HG03159 (cell line): ENCODE measurements at regions not wholly inside any gene's neighbourhood (a gene's known extent, or its start where the extent isn't known, plus 50 kb on each side); places are given as distances from the start of the nearest gene placed in this dataset.

ENCODE experiments used
- ATAC-seq: cut with Tn5 transposase; IDR thresholded peaks from one replicate; pipeline ENCODE4 v1.9.1; 2021; ENCODE audit warnings: mild to moderate bottlenecking, moderate library complexity; ENCODE audit not compliant: unreplicated experiment

- ATAC-seq = no peak
These were observed 194.7 kb upstream of the CIBAR2 start for GRCh38 chr16:85306793-85307551.

- ATAC-seq = no peak
These were observed 195.5 kb upstream of the CIBAR2 start for GRCh38 chr16:85307552-85308364.

GRCh38 chr16:85308611-85309540 is 196.6 kb upstream of the CIBAR2 start:
- no peak for ATAC-seq

DNA sequence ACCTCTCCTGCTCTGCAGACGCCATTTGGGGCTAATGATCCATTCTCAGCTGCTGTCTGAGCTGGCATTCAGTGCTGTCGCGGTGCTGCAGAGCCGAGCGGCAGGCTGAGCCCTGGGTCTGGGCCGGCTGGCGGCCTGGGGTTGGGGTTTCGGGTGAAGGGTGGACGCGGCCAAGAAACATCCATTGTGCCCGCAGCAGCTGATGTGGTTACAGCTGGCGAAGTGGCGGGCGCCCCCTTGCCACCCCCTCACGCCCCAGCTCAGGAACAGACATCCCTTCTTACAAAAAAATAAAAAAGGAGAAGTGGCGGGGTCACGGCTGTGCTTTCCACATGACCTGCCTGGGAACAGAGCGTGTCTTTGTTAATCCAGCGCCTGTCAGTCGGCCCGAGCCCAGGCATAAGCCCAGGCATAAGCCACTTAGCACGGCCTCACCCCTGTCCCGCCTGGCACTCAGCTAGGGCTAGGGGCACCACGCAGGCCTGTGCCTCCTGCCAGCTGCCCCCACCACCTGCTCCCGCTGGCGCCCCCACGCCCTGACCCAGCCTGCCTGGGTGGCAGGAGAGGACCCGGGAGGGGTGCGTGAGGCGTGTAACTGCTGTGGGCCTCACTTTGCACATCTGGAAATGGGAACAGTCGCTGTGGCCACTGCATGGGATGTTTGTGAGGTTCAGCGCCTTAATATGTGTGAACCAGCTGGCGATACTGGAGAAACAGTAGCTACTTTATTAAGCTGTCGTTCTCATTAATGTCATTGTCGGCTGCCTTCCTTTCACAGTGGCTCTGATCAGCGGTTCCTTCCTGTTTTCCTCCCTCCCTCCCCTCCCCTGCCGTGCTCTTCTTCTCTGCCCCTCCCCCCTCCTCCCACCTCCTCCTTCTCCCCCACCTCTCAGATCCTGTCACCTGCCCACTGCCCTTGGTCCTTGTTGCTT is 197.7 kb upstream of the CIBAR2 start:
- no peak for ATAC-seq

DNA sequence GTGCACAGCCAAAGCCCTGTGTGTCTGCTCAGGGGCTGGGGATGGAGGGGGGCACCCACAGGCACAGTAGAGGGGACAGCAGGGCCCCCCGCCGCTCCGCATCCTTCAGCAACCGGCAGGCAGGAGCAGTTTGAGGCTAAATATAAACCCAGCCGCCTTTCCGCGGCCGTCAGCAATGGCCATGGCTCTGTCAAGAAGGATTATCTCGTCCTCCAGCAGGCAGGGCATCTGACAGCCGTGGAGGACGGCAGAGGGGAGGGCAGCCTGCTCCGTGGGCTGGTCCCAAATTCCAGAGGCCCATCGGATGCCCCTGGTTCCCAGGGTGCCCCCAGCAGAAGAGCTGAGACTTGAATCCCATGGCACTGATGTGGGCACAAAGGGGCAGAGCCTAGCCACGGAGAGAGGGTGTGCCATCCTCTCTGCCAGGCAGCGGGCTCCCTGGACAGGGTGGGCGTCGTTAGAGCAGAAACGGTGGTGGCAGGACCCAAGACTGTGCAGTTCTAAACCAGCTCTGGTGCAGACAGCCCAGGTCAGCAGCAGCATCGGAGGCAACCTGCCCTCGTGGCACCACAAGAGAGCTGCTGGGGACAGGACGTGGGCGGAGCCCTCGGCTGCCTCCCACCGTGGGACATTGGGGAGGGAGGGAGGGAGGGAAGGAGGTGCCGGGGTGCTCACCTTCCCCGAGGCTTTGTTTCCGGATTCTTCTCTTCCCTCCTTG is 198.8 kb upstream of the CIBAR2 start:
- no peak for ATAC-seq

GRCh38 chr16:85311741-85312140 is 199.5 kb upstream of the CIBAR2 start:
- no peak for ATAC-seq

GRCh38 chr16:85312174-85312573 is 199.9 kb upstream of the CIBAR2 start:
- no peak for ATAC-seq

- ATAC-seq = no peak
These were observed 200.6 kb upstream of the CIBAR2 start for GRCh38 chr16:85312642-85313525.

DNA sequence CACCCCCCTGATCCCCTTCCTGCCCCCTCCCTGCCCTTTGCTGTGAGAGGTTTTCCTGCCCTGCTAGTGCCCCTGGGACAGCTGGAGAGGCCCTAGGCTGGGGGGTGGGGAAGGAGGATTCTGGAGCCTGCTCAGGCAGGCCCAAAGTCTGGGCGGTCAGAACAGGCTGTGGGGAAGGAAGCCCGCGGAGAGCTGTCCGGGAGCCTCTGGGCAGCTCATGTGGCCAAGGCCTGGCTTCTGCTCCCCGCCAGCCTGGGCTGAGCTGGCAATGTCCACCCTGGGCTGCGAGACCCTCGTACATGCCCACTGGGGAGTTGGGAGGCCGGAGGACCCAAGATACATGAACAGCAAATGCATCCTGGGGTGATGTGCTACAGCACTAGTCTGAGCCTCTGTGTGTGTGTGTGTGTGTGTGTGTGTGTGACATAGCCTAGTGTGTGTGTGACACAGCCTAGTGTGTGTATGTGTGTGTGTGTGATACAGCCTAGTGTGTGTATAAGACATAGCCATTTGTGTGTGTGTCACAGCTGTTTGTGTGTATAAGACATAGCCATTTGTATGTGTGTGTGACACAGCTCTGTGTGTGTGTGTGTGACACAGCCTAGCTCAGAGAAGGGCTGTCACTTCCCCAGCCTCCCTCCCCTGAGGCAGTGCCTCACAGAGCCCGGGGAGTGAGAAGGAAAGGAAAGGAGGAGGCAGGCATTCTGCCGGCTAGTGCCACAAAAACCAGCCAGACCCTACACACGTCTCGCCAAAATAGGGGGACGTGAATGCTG is 201.4 kb upstream of the CIBAR2 start:
- ATAC-seq = no peak

DNA sequence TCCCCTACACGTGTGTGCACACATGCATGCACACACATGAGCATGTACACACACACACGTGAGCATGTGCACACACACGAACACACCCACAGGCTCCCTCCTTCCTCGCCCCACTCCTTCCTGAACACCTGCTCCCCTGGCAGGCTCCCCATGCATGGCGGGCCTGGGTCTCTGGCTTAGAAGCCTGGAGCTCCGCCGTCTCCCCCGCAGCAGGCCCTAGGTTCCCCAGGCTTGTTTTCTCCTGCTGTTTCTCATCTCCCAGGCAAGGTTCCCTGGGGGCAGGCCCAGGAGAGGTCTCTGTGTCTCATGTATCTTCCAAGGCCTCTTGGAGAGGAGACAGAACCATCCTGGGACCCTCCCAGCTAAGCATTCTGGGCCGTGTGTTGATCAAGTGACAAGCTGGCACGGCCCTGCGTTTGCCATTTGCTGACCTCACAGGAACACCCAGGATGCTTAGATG is 202.3 kb upstream of the CIBAR2 start:
- ATAC-seq = no peak

DNA sequence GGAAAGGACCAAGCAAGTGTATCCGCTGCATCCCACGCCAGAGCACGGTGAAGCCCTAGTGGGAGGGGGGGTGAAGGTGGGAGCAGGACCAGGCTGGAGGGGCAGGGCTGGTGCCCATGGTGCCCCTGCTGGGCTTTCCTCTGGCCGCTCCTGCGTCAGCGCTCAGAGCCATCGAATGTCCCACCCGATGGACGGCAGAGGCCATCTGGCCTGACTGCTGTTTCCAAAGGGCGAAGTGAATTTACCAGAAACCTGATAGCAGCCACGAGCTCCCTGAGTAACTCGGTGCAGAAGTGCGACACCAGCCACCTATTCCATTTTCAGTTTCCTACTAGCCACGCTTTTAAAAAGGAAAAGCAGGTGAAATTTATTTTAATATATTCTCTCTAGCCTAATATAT is 203.6 kb upstream of the CIBAR2 start:
- no peak for ATAC-seq

DNA sequence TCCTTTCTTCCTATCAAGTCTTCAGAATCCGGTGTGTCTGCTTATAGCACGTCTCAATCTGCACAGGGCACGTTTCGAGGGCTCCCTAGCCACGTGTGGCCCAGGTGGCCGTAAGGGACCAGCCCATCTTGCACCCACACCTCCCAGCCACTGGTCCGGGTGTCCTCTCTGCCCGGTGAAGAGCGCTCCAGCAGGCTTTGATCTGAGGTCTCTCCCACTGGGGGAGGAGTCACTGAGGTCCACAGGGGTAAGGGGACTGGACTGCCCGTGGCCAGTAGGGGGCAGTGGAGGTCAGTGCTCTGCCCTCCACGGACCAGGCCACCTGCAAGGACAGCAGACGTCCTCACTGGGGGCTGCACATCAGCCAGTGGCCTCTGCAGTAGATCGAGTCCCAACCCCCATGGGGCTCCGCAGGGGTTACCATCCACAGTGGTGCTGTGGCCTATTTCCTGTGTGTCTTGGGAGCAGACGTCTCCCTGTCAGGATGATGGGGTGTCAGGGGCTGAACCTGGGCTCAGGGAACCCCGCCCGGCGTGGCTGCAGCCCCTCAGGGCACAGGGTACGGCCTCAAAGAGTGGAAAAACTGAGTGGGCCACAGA is 204.1 kb upstream of the CIBAR2 start:
- no peak for ATAC-seq

- no peak for ATAC-seq
These were observed 204.7 kb upstream of the CIBAR2 start for GRCh38 chr16:85316944-85317343.

DNA sequence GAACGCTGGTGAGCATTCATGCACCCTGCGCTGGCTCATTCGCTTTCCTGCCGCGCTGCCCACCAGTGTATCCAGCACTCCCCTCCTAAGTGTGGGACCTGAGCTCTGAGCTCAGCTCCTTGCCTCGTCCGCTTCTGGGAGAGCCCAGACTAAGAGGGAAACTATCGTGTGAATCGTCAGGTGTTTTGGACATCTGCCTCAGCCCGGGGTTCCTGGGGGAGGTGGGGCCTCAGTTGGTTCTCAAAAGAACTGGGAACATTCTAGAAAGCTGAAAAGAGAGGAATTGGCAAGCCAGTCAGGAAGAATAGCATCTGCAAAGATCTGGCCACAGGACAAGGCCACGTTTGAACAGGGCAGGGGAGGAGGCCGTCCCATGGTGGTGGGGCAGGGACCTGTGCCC is 205.4 kb upstream of the CIBAR2 start:
- no peak for ATAC-seq

DNA sequence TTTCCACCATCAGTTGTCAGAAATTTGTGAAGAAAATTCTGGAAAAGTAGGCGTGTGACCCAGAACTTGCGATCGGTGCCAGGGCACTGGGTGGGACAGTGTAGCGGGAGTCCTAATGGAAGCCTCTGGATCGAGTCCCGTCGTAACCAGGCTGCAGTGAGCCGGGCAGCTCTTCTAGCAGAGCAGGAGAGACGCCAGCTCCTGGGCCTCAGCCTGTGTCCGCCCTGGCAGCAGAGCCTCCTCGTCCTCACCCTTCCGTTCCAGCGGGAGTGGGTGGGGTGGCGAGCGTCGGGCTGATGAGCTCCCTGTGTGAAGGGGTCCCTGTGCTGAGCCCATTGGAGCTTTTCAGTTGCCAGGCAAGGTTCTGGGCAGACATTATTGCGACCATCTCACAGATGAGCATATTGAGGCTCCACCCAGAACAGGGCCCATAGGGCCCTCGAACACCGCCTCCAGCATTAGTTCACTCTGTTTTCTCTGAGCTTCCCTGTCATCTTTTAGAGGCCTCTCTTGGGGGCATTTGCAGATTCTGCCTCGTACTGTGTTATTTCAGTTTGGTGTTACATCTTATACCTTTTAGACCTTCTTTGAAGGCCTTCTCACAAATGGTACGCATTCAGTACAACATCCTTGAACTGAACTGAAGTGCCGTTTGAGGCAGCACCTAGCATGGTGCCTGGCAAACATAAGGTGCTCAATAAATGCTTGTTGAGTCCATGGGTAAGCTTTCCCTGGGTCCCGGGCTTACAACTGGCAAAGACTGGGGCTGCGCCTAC is 207.1 kb upstream of the CIBAR2 start:
- no peak for ATAC-seq

GRCh38 chr16:85319984-85320440 is 207.7 kb upstream of the CIBAR2 start:
- no peak for ATAC-seq
